ENCODE measurements at regions not wholly inside any gene's neighbourhood (a gene's known extent, or its start where the extent isn't known, plus 50 kb on each side); places are given as distances from the start of the nearest gene placed in this dataset.

GRCh38 chr6:144721232-144721631 lies 436.1 kb downstream of the UTRN start:
- TF ChIP-seq POLR2A (IDR thresholded peaks at IDR 0.05; ENCODE audit: low read length) (no peak), GATA1 (IDR thresholded peaks at IDR 0.05; ENCODE audit: low read depth, low read length) (no peak)
